Urinary bladder (tissue), 3 donors: ENCODE measurements at regions not wholly inside any gene's neighbourhood (a gene's known extent, or its start where the extent isn't known, plus 50 kb on each side); places are given as distances from the start of the nearest gene placed in this dataset.

Experiments used
- DNase-seq: peaks from one replicate; pipeline ENCODE4 v3.0.0-alpha.2; 2015; ENCODE audit errors: extremely low spot score
- H3K27ac ChIP-seq: one replicate; pipeline ENCODE4 v1.5.1; 2013; ENCODE audit warnings: low read depth, mild to moderate bottlenecking, moderate library complexity
- H3K36me3 ChIP-seq: one replicate; pipeline ENCODE4 v1.6.1; 2013; ENCODE audit warnings: mild to moderate bottlenecking, moderate library complexity; ENCODE audit not compliant: insufficient read depth
- H3K4me1 ChIP-seq: one replicate; pipeline ENCODE4 v1.6.1; 2013; ENCODE audit warnings: mild to moderate bottlenecking, moderate library complexity; ENCODE audit not compliant: insufficient read depth
- H3K4me3 ChIP-seq: one replicate; pipeline ENCODE4 v1.5.1; 2013; ENCODE audit warnings: low read depth, low read length
- WGBS: extraction: QIAGEN DNeasy Blood & Tissue Kit; methylation state at CpG from one replicate; pipeline ENCODE4 v1.1.7; 2013; 5-methylcytosine and 5-hydroxymethylcytosine counted together
- donor health status: healthy with polysubstance abuse.
- donor health status: healthy.

GRCh38 chr12:5232291-5232690 is 188.6 kb downstream of the KCNA5 start:
- DNase-seq = no peak
- no peak overlapping the region for H3K4me3 ChIP-seq
- 84% methylated on average over 3 of the region's 3 CpGs for WGBS
- H3K27ac ChIP-seq = no peak overlapping the region
- no peaks in the 10 kb centered on the region for H3K4me1 ChIP-seq
- no peaks in the 10 kb centered on the region for H3K36me3 ChIP-seq

GRCh38 chr12:5232826-5233500 is 189.3 kb downstream of the KCNA5 start:
- 68% methylated on average over 14 of the region's 14 CpGs for WGBS
- Histone ChIP-seq H3K27ac (no peak overlapping the region), H3K36me3 (no peaks in the 10 kb centered on the region), H3K4me1 (no peaks in the 10 kb centered on the region), H3K4me3 (no peak overlapping the region)
- DNase-seq = no peak

- H3K36me3 ChIP-seq = no peaks in the 10 kb centered on the region
- no peak for DNase-seq
- H3K27ac ChIP-seq = no peak overlapping the region
- WGBS = 72% methylated on average over 5 of the region's 5 CpGs
- no peaks in the 10 kb centered on the region for H3K4me1 ChIP-seq
- H3K4me3 ChIP-seq = no peak overlapping the region
Observed at GRCh38 chr12:5236022-5236640, 192.5 kb downstream of the KCNA5 start.

GRCh38 chr12:5242440-5242839 is 189.5 kb upstream of the NTF3 start:
- no peak for DNase-seq
- WGBS = 59% methylated on average over 7 of the region's 7 CpGs
- no peaks in the 10 kb centered on the region for H3K36me3 ChIP-seq
- no peak overlapping the region for H3K27ac ChIP-seq
- H3K4me3 ChIP-seq = no peak overlapping the region
- H3K4me1 ChIP-seq = no peaks in the 10 kb centered on the region

- no peaks in the 10 kb centered on the region for H3K4me1 ChIP-seq
- no peaks in the 10 kb centered on the region for H3K36me3 ChIP-seq
- no peak overlapping the region for H3K27ac ChIP-seq
- no peak for DNase-seq
- H3K4me3 ChIP-seq = no peak overlapping the region
- 77% methylated on average over 4 of the region's 4 CpGs for whole genome bisulfite sequencing
Observed at GRCh38 chr12:5243014-5243413, 188.9 kb upstream of the NTF3 start.

GRCh38 chr12:5244513-5244972 is 187.4 kb upstream of the NTF3 start:
- Histone ChIP-seq H3K4me1 (no peaks in the 10 kb centered on the region), H3K27ac (no peak overlapping the region), H3K4me3 (no peak overlapping the region), H3K36me3 (no peaks in the 10 kb centered on the region)
- no peak for DNase-seq
- WGBS = 36% methylated on average over 5 of the region's 5 CpGs

- 83% methylated on average over 3 of the region's 3 CpGs for WGBS
- DNase-seq = no peak
- no peak overlapping the region for H3K4me3 ChIP-seq
- no peaks in the 10 kb centered on the region for H3K36me3 ChIP-seq
- H3K27ac ChIP-seq = no peak overlapping the region
- no peaks in the 10 kb centered on the region for H3K4me1 ChIP-seq
Observed at GRCh38 chr12:5246196-5246595, 185.7 kb upstream of the NTF3 start.

- no peak overlapping the region for H3K27ac ChIP-seq
- no peaks in the 10 kb centered on the region for H3K36me3 ChIP-seq
- no peak for DNase-seq
- no peak overlapping the region for H3K4me3 ChIP-seq
- 84% methylated on average over 3 of the region's 3 CpGs for WGBS
- no peaks in the 10 kb centered on the region for H3K4me1 ChIP-seq
Observed at GRCh38 chr12:5247144-5247543, 184.8 kb upstream of the NTF3 start.

- no peak for DNase-seq
- Histone ChIP-seq H3K27ac (no peak overlapping the region), H3K36me3 (no peaks in the 10 kb centered on the region), H3K4me1 (no peaks in the 10 kb centered on the region), H3K4me3 (no peak overlapping the region)
- 81% methylated on average over 3 of the region's 3 CpGs for WGBS
Observed at GRCh38 chr12:5248230-5248629, 183.7 kb upstream of the NTF3 start.

GRCh38 chr12:5248999-5249526 is 182.8 kb upstream of the NTF3 start:
- H3K4me1 ChIP-seq = no peaks in the 10 kb centered on the region
- WGBS = 78% methylated on average over 8 of the region's 8 CpGs

GRCh38 chr12:5251092-5251491 is 180.8 kb upstream of the NTF3 start:
- Histone ChIP-seq H3K27ac (no peak overlapping the region), H3K36me3 (no peaks in the 10 kb centered on the region), H3K4me3 (no peak overlapping the region), H3K4me1 (no peaks in the 10 kb centered on the region)
- WGBS = 79% methylated on average over 6 of the region's 6 CpGs
- no peak for DNase-seq

More at GRCh38 chr12:5248999-5249526, 182.8 kb upstream of the NTF3 start:
- Histone ChIP-seq H3K27ac (no peak overlapping the region), H3K36me3 (no peaks in the 10 kb centered on the region), H3K4me3 (no peak overlapping the region)
- DNase-seq = no peak

- Histone ChIP-seq H3K27ac (no peak overlapping the region), H3K4me1 (no peaks in the 10 kb centered on the region), H3K4me3 (no peak overlapping the region), H3K36me3 (no peaks in the 10 kb centered on the region)
- 78% methylated on average over 6 of the region's 6 CpGs for WGBS
- DNase-seq = no peak
Observed at GRCh38 chr12:5251786-5252185, 180.1 kb upstream of the NTF3 start.

- no peak for DNase-seq
- no peak overlapping the region for H3K27ac ChIP-seq
- no peaks in the 10 kb centered on the region for H3K36me3 ChIP-seq
- H3K4me3 ChIP-seq = no peak overlapping the region
- no peaks in the 10 kb centered on the region for H3K4me1 ChIP-seq
- 82% methylated on average over 4 of the region's 4 CpGs for WGBS
Observed at GRCh38 chr12:5254703-5255102, 177.2 kb upstream of the NTF3 start.

GRCh38 chr12:5257763-5258495 is 174.0 kb upstream of the NTF3 start:
- no peaks in the 10 kb centered on the region for H3K4me1 ChIP-seq
- no peak for DNase-seq
- no peak overlapping the region for H3K27ac ChIP-seq
- no peak overlapping the region for H3K4me3 ChIP-seq
- WGBS = 84% methylated on average over 2 of the region's 2 CpGs
- no peaks in the 10 kb centered on the region for H3K36me3 ChIP-seq
